IMR-90 (cell line): ENCODE measurements at regions not wholly inside any gene's neighbourhood (a gene's known extent, or its start where the extent isn't known, plus 50 kb on each side); places are given as distances from the start of the nearest gene placed in this dataset.

ENCODE experiments used
- ATAC-seq: fragments of 200-7000 bp; cut with Tn5 transposase; 2 replicates; pipeline ENCODE4 v1.9.1; 2020; ENCODE audit warnings: low read depth, mild to moderate bottlenecking, moderate library complexity
- BruUV-seq: library from RNA; stranded (reverse); fragments of 400-500 nt; replicated peaks from 2 replicates; lab custom pipeline; 2021; lab: Mats Ljungman, UMichigan
- CTCF ChIA-PET: fragments of 300-600 bp; formaldehyde crosslinking; extraction: SDS; loops from one replicate; lab custom pipeline; 2021; ENCODE audit warnings: antibody characterized with exemption; lab: Yijun Ruan, JAX
- POLR2A ChIA-PET: fragments of 300-600 bp; sonication (Branson Sonifier 250); formaldehyde crosslinking; loops from one replicate; lab custom pipeline; 2022; ENCODE audit warnings: antibody characterized with exemption; ENCODE audit not compliant: unreplicated experiment; lab: Charles Lee
- DNase-seq: peaks from one replicate; pipeline ENCODE4 v3.0.0; 2013
- H2AFZ ChIP-seq: replicated peaks from 2 replicates; pipeline ENCODE3; 2013; ENCODE audit warnings: low read length, mild to moderate bottlenecking; ENCODE audit not compliant: poor library complexity
- H2AK5ac ChIP-seq: 2 replicates; pipeline ENCODE4 v1.6.1; 2013; ENCODE audit warnings: low read depth, low read length, inconsistent platforms
- H2AK9ac ChIP-seq: replicated peaks from 2 replicates; pipeline ENCODE3; 2013; ENCODE audit warnings: mild to moderate bottlenecking, low read depth, low read length, moderate library complexity; ENCODE audit not compliant: poor library complexity
- H2BK120ac ChIP-seq: 2 replicates; pipeline ENCODE4 v1.6.1; 2013; ENCODE audit warnings: low read depth, low read length, inconsistent platforms
- H2BK15ac ChIP-seq: 3 replicates; pipeline ENCODE4 v1.6.1; 2013; ENCODE audit warnings: low read depth, low read length, inconsistent platforms
- H2BK20ac ChIP-seq: 2 replicates; pipeline ENCODE4 v1.6.1; 2013; ENCODE audit warnings: low read depth, mild to moderate bottlenecking, inconsistent platforms, low read length, moderate library complexity
- H2BK5ac ChIP-seq: 2 replicates; pipeline ENCODE4 v1.6.1; 2013; ENCODE audit warnings: mild to moderate bottlenecking, low read depth, low read length, inconsistent platforms; ENCODE audit not compliant: poor library complexity, severe bottlenecking
- H3K14ac ChIP-seq: replicated peaks from 2 replicates; pipeline ENCODE4 v1.6.1; 2013; ENCODE audit warnings: low read depth, low read length, inconsistent platforms
- H3K18ac ChIP-seq: 2 replicates; pipeline ENCODE4 v1.6.1; 2013; ENCODE audit warnings: low read depth, low read length, control low read depth
- H3K23ac ChIP-seq: 2 replicates; pipeline ENCODE4 v1.6.1; 2013; ENCODE audit warnings: low read depth, low read length, inconsistent platforms
- H3K27ac ChIP-seq: 2 replicates; pipeline ENCODE4 v1.5.1; 2013; ENCODE audit warnings: mild to moderate bottlenecking, control low read depth, low read length; ENCODE audit not compliant: insufficient read depth
- H3K27me3 ChIP-seq: 2 replicates; pipeline ENCODE4 v1.6.1; 2013; ENCODE audit warnings: low read length; ENCODE audit not compliant: control insufficient read depth, insufficient read depth
- H3K36me3 ChIP-seq: 2 replicates; pipeline ENCODE4 v1.6.1; 2013; ENCODE audit warnings: low read length, mixed read lengths; ENCODE audit not compliant: control insufficient read depth, insufficient read depth
- H3K4ac ChIP-seq: 2 replicates; pipeline ENCODE4 v1.6.1; 2013; ENCODE audit warnings: low read depth, low read length, inconsistent platforms
- H3K4me1 ChIP-seq: 2 replicates; pipeline ENCODE4 v1.6.1; 2013; ENCODE audit warnings: low read length, mixed read lengths; ENCODE audit not compliant: control insufficient read depth, insufficient read depth
- H3K4me2 ChIP-seq: 2 replicates; pipeline ENCODE4 v1.6.1; 2013; ENCODE audit warnings: low read depth, mild to moderate bottlenecking, control low read depth, low read length, moderate library complexity
- H3K4me3 ChIP-seq: 2 replicates; pipeline ENCODE4 v1.5.1; 2013; ENCODE audit warnings: low read depth, mild to moderate bottlenecking, control low read depth, low read length, moderate library complexity; ENCODE audit not compliant: insufficient read depth
- H3K56ac ChIP-seq: 2 replicates; pipeline ENCODE4 v1.6.1; 2013; ENCODE audit warnings: low read length, inconsistent platforms; ENCODE audit not compliant: insufficient read depth; ENCODE audit errors: extremely low read depth
- H3K79me1 ChIP-seq, 2 experiments: 2 replicates each; pipeline ENCODE4 v1.6.1; 2013; ENCODE audit warnings: low read length in 2 of 2, inconsistent platforms in 1 of 2, low read depth in 1 of 2
- H3K9ac ChIP-seq: 2 replicates; pipeline ENCODE4 v1.6.1; 2013; ENCODE audit warnings: low read depth, low read length, control low read depth
- H3K9me1 ChIP-seq: 2 replicates; pipeline ENCODE4 v1.6.1; 2013; ENCODE audit warnings: low read length, inconsistent platforms; ENCODE audit not compliant: insufficient read depth
- H3K9me3 ChIP-seq: 2 replicates; pipeline ENCODE4 v1.6.1; 2013; ENCODE audit warnings: low read length; ENCODE audit not compliant: control insufficient read depth, insufficient read depth
- H4K20me1 ChIP-seq: 2 replicates; pipeline ENCODE4 v1.6.1; 2013; ENCODE audit warnings: low read length, inconsistent platforms; ENCODE audit not compliant: insufficient read depth
- H4K5ac ChIP-seq: 2 replicates; pipeline ENCODE4 v1.6.1; 2013; ENCODE audit warnings: mild to moderate bottlenecking, low read depth, low read length, control low read depth
- H4K8ac ChIP-seq, 2 experiments: 2 replicates each; pipeline ENCODE4 v1.6.1; 2013; ENCODE audit warnings: low read depth in 2 of 2, low read length in 2 of 2, control low read depth in 1 of 2, inconsistent platforms in 1 of 2
- H4K91ac ChIP-seq: 2 replicates; pipeline ENCODE4 v1.6.1; 2013; ENCODE audit warnings: low read depth, low read length, inconsistent platforms; ENCODE audit not compliant: insufficient read depth
- BHLHE40 ChIP-seq: fragments of 150-350 bp; IDR thresholded peaks from 2 replicates; pipeline ENCODE4 v1.6.1; 2016; ENCODE audit warnings: mild to moderate bottlenecking, low read depth, low read length
- CEBPB ChIP-seq: IDR thresholded peaks from 2 replicates; pipeline ENCODE4 v1.6.1; 2012; ENCODE audit warnings: low read depth, low read length, improper control_type of control experiment
- CHD1 ChIP-seq: IDR thresholded peaks from 2 replicates; pipeline ENCODE4 v1.6.1; 2012; ENCODE audit warnings: low read depth, low read length, improper control_type of control experiment
- ELK1 ChIP-seq: fragments of 150-350 bp; IDR thresholded peaks from 2 replicates; pipeline ENCODE4 v1.6.1; 2016; ENCODE audit warnings: low read depth, mild to moderate bottlenecking, low read length, moderate library complexity, borderline replicate concordance
- FOS ChIP-seq: fragments of 150-350 bp; IDR thresholded peaks from 2 replicates; pipeline ENCODE4 v1.6.1; 2016; ENCODE audit warnings: low read depth, low read length
- MAFK ChIP-seq: IDR thresholded peaks from 2 replicates; pipeline ENCODE4 v1.6.1; 2012; ENCODE audit warnings: low read depth, low read length, improper control_type of control experiment
- MXI1 ChIP-seq: IDR thresholded peaks from 2 replicates; pipeline ENCODE4 v1.6.1; 2012; ENCODE audit warnings: low read depth, mild to moderate bottlenecking, low read length, moderate library complexity, borderline replicate concordance
- NFE2L2 ChIP-seq: fragments of 150-350 bp; IDR thresholded peaks from 2 replicates; pipeline ENCODE4 v1.6.1; 2016; ENCODE audit warnings: low read depth, mild to moderate bottlenecking, low read length
- POLR2A ChIP-seq: IDR thresholded peaks from 2 replicates; pipeline ENCODE4 v1.6.1; 2012; ENCODE audit warnings: mild to moderate bottlenecking, low read depth, low read length
- RAD21 ChIP-seq: IDR thresholded peaks from 2 replicates; pipeline ENCODE4 v1.6.1; 2012; ENCODE audit warnings: low read length, improper control_type of control experiment
- RCOR1 ChIP-seq: IDR thresholded peaks from 2 replicates; pipeline ENCODE4 v1.6.1; 2012; ENCODE audit warnings: mild to moderate bottlenecking, low read length, improper control_type of control experiment; ENCODE audit not compliant: insufficient replicate concordance
- RFX5 ChIP-seq: IDR thresholded peaks from 2 replicates; pipeline ENCODE4 v1.8.0; 2012; ENCODE audit warnings: low read depth, mild to moderate bottlenecking, low read length, moderate library complexity
- SMC3 ChIP-seq: fragments of 150-350 bp; IDR thresholded peaks from 2 replicates; pipeline ENCODE4 v1.6.1; 2016; ENCODE audit warnings: low read depth, mild to moderate bottlenecking, antibody characterized with exemption, low read length, moderate library complexity
- USF2 ChIP-seq: fragments of 150-350 bp; IDR thresholded peaks from 2 replicates; pipeline ENCODE4 v1.6.1; 2017; ENCODE audit warnings: mild to moderate bottlenecking, antibody characterized with exemption, low read length, low read depth
- WGBS, 2 experiments: methylation state at CpG; one replicate each; pipeline versions ENCODE4 v1.1.5 to v1.1.7; 2013; ENCODE audit warnings: missing lambda C conversion rate in 2 of 2; ENCODE audit not compliant: insufficient read length in 1 of 2; ENCODE audit errors: extremely low coverage in 2 of 2; 5-methylcytosine and 5-hydroxymethylcytosine counted together
- dilution Hi-C: fragments of 300-500 bp; cut with HindIII; formaldehyde crosslinking; loops from one replicate; pipeline ENCODE4 v1.14.3; 2018; ENCODE audit warnings: low sequenced_read_pairs; ENCODE audit not compliant: unreplicated experiment
- in situ Hi-C: fragments of 300-500 bp; cut with MboI; formaldehyde crosslinking; loops from 3 replicates; pipeline ENCODE4 v1.14.3; 2019; ENCODE audit warnings: low sequenced_read_pairs, inconsistent platforms, mixed read lengths
- intact Hi-C: fragments of 100-400 bp; cut with micrococcal nuclease; formaldehyde crosslinking; loops from 2 replicates; pipeline ENCODE4 v1.10.0; 2022

GRCh38 chr6:141401851-141402250 is 730.9 kb upstream of the GJE1 start:
- DNase-seq (no peak), ATAC-seq (no peak)
- Histone ChIP-seq H2AK5ac (no peak overlapping the region), H3K14ac (no peak overlapping the region), H3K27me3 (no peaks in the 10 kb centered on the region), H4K91ac (no peak overlapping the region), H3K56ac (no peak overlapping the region), H4K8ac (no peak overlapping the region), H3K4me3 (no peak overlapping the region), H2BK5ac (no peak overlapping the region), H4K20me1 (no peaks in the 10 kb centered on the region), H4K5ac (no peak overlapping the region), H2BK120ac (no peak overlapping the region), H2AFZ (no peak overlapping the region), H3K9me1 (no peaks in the 10 kb centered on the region), H3K4me1 (no peaks in the 10 kb centered on the region), H3K4me2 (no peak overlapping the region), H3K36me3 (no peaks in the 10 kb centered on the region), H2AK9ac (no peak overlapping the region), H3K4ac (no peak overlapping the region), H3K23ac (no peak overlapping the region), H3K79me1 (no peaks in the 10 kb centered on the region), H3K18ac (no peak overlapping the region), H3K9me3 (no peaks in the 10 kb centered on the region), H3K27ac (no peak overlapping the region), H3K9ac (no peak overlapping the region), H2BK15ac (no peak overlapping the region), H2BK20ac (no peak overlapping the region)
- in situ Hi-C loops = no loop called here
- no CpG with 5 or more reads among the region's 3 CpGs for WGBS, 2 experiments
- no peak for TF ChIP-seq CHD1
- no peak for TF ChIP-seq CEBPB
- TF ChIP-seq USF2 = no peak
- TF ChIP-seq POLR2A = no peak
- TF ChIP-seq MXI1 = no peak
- no peak for TF ChIP-seq NFE2L2
- TF ChIP-seq MAFK = no peak
- no peak for TF ChIP-seq BHLHE40
- TF ChIP-seq RAD21 = no peak
- TF ChIP-seq ELK1 = no peak
- no peak for TF ChIP-seq RCOR1
- no peak for TF ChIP-seq SMC3
- no peak for TF ChIP-seq FOS
- no peak for TF ChIP-seq RFX5
- intact Hi-C loops = no loop called here
- dilution Hi-C loops = no loop called here
- ChIA-PET CTCF (no interaction called here), POLR2A (no interaction called here)
- no TSS peak for BruUV-seq
